HG03565 (cell line): ENCODE measurements at regions not wholly inside any gene's neighbourhood (a gene's known extent, or its start where the extent isn't known, plus 50 kb on each side); places are given as distances from the start of the nearest gene placed in this dataset.
"Not testable (repeated sequence)": the region's sequence is repeated elsewhere in the genome, so short reads cannot be mapped to it uniquely, and the experiment has no call there.

Source experiments
- ATAC-seq: cut with Tn5 transposase; IDR thresholded peaks from one replicate; pipeline ENCODE4 v1.9.1; 2021; ENCODE audit warnings: mild to moderate bottlenecking, moderate library complexity; ENCODE audit not compliant: unreplicated experiment

DNA sequence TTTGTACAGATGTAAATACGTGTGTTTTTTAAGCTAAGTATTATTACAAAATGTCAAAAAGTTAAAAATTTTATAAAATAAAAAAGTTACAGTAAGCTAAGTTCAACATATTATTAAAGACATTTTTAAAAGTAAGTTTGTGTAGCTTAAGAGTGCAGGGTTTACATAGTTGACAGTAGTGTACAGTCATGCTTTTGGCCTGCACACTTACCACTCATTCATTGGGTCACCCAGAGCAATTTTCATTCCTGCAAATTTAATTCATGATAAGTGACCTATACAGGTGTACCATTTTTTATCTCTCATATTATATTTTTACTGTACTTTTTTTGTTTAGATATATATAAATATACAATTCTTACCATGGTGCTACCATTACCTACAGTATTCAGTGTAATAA lies 769.9 kb upstream of the SLITRK6 start:
- no peak for ATAC-seq

- no peak for ATAC-seq
These were observed 770.8 kb upstream of the SLITRK6 start for GRCh38 chr13:86569974-86570373.

GRCh38 chr13:86572115-86572514 lies 772.9 kb upstream of the SLITRK6 start:
- no peak for ATAC-seq

GRCh38 chr13:86579662-86580061 lies 780.4 kb upstream of the SLITRK6 start:
- no peak for ATAC-seq

GRCh38 chr13:86581706-86582105 lies 782.5 kb upstream of the SLITRK6 start:
- no peak for ATAC-seq

- ATAC-seq = no peak
These were observed 785.1 kb upstream of the SLITRK6 start for GRCh38 chr13:86584301-86584700.

GRCh38 chr13:86585835-86586234 lies 786.6 kb upstream of the SLITRK6 start:
- ATAC-seq = no peak

- ATAC-seq = no peak
These were observed 792.6 kb upstream of the SLITRK6 start for GRCh38 chr13:86591862-86592261.

DNA sequence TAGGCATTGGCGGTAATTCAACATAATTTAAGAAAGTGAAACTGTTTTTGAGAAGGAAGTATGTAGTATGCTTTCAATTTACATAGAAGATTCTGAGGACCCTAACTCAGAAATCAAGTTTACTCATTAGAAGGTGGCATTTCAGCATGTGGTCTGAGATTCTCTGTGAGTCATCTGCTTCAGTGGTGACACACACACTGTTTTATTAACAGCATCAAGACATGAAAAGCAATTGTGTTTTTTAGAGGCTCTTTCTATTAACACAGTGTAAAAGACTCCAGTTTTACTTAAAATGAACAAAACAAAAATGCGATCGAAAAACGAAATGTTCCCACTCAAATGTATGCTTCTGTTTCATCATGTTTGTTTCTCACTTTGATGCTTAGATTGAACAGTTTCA lies 802.1 kb upstream of the SLITRK6 start:
- no peak for ATAC-seq

DNA sequence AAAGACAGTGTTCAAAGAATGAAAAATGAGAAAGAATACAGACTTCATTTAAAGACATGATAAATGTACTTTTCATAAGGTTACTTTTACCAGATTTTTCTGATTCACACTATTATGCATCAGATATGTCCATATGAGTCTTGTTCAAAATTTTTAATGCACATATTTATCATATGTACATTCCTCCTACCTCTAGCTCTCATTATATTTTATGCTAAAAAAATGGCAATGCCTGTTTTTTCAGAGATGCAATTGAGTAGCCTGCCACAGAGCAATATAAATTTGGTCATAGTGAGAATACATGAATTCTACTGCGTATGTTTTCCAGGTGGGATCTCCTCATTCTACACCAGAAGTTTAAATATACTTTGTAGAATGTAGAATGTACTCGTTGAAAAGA lies 807.0 kb upstream of the SLITRK6 start:
- no peak for ATAC-seq

DNA sequence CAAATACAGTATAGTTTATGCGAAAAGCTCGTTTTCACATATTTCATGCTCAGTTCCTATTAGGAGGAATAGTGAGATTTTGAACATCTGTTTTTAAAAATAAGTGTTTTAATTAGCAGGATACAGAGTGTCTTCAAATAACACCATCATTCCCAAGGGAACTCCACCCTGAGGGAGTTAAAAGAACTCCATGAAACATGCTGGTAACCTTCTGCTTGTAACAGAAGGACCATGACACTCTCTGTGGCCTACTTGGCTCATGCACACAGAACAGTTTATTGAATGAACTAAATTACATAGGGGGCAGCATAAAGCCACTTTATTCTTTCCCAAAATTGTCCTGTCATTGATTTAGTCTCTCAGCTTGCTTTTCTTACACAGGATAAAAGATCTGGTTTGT lies 809.5 kb upstream of the SLITRK6 start:
- no peak for ATAC-seq

- ATAC-seq = no peak
These were observed 834.1 kb upstream of the SLITRK6 start for GRCh38 chr13:86633346-86633745.

DNA sequence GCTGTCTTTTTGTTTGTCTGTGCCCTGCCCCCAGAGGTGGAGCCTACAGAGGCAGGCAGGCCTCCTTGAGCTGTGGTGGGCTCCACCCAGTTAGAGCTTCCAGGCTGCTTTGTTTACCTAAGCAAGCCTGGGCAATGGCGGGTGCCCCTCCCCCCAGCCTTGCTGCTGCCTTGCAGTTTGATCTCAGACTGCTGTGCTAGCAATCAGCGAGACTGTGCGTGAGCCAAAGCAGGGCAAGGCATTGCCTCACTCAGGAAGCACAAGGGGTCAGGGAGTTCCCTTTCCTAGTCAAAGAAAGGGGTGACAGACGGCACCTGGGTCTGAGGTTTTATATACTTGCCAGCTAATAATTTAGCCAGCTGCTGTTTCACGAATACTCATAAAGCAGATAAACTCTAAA lies 852.0 kb upstream of the SLITRK6 start:
- not testable (repeated sequence) for ATAC-seq

DNA sequence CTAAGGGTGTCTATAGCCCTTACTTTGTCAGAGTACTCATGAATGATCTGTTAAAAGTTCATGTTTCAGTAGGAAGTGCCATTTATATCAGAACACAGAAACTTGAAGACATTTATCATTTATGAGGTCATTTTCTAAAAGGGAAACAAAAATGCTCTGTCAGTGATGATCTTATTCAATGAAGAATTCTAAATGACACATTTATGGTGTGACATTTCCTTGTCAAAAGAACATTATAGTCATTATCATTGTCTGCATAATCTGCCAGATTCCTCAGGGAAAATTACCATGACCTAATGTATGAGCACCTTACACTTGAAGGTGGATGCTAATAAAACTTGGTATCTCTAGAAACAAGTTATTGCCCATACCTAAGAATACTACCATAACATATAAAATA lies 853.8 kb upstream of the SLITRK6 start:
- ATAC-seq = no peak

DNA sequence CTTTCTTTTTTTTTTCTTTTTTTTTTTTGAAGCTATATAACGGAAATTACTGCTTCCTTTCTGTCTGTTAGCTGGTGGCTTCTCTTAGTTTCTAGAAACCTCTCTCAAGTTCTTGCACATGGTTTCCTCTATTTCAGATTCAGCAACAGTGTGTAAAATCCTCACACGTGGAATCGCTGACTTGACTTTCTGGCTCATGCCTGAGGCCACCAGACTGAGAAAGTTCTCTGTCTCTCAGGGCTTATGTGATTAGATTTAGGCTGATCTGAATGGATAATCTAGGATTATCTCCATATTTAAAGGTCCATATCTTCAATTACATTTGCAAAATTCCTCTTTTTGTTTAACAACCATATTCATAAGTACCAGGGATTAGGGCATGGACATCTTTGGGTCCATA lies 856.3 kb upstream of the SLITRK6 start:
- ATAC-seq = no peak

GRCh38 chr13:86660090-86660489 lies 860.9 kb upstream of the SLITRK6 start:
- ATAC-seq = no peak

DNA sequence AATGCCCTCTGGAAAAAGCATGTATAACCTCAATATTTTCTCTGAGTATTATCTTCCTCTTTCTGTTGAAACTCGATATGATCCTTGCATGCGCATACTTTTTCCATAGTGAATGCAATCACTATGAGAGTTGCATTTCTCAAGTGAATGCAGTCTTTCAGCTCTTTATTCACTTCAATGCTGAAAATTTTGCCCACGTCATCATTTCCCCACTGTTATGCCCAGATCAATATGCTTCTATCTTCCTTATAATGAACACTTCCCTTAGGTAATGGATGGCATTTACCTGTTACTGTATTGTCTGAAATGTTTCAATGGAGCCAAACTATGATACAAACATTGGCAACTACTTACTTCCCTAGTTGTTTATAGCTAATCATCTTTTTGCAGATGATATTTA lies 866.6 kb upstream of the SLITRK6 start:
- ATAC-seq = no peak

GRCh38 chr13:86673931-86674431 lies 874.8 kb upstream of the SLITRK6 start:
- ATAC-seq = no peak

- no peak for ATAC-seq
These were observed 882.0 kb upstream of the SLITRK6 start for GRCh38 chr13:86681223-86681622.

GRCh38 chr13:86684402-86684801 lies 885.2 kb upstream of the SLITRK6 start:
- no peak for ATAC-seq

DNA sequence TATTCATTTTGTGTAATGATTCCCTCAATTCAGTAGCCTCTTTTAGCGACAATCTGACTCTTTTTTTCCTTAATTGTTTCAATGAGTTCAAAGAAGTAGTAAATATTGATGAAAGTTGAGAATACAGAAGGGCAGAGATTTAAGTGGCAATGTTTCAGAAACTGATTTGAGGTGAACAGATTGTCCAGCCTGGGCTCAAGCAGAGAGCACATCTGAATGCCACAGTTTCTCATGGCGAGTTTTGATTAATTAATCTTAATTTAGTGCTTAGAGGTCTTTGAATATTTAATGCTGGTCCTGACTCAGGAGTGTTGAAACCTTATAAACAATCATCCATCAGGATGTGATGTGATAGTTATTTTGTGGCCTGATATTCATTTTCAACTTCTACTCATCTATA lies 890.7 kb upstream of the SLITRK6 start:
- no peak for ATAC-seq

DNA sequence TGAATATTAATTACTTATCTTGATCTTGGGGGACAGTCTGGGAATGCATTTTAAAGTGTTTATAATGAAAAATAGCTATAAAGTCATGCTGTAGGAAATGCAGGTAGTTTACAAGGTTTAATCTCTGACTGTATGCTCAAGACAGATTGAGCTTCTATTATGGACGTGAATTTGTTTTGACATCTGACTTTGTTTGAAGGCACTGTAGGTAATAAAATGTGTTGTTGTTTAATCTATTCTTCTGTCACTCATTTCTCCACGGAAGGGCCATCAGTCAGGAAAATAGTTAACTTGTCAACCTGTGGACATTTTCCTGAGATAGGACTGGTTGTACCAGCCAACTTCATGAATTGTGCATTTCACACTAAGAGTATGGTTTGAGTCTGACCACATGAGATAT lies 893.1 kb upstream of the SLITRK6 start:
- no peak for ATAC-seq

- no peak for ATAC-seq
These were observed 910.8 kb upstream of the SLITRK6 start for GRCh38 chr13:86710013-86710412.

GRCh38 chr13:86710896-86711295 lies 911.7 kb upstream of the SLITRK6 start:
- ATAC-seq = no peak
